CD4-positive, alpha-beta memory T cell (primary cell): ENCODE measurements at regions not wholly inside any gene's neighbourhood (a gene's known extent, or its start where the extent isn't known, plus 50 kb on each side); places are given as distances from the start of the nearest gene placed in this dataset.
"Not testable (repeated sequence)": the region's sequence is repeated elsewhere in the genome, so short reads cannot be mapped to it uniquely, and the experiment has no call there.

Experiments used
- CTCF ChIA-PET: fragments of 350-600 bp; sonication (Branson Sonifier 250); formaldehyde crosslinking; loops from one replicate; lab custom pipeline; 2021; ENCODE audit warnings: inconsistent platforms; ENCODE audit not compliant: partially characterized antibody; lab: Charles Lee
- POLR2A ChIA-PET: fragments of 350-600 bp; sonication (Branson Sonifier 250); formaldehyde crosslinking; loops from one replicate; lab custom pipeline; 2021; ENCODE audit not compliant: partially characterized antibody; lab: Charles Lee
- DNase-seq, 5 donors: peaks; one replicate each; pipeline versions ENCODE4 v3.0.0 to v3.0.0-alpha.2; 2020 to 2022; ENCODE audit warnings: mixed read lengths in 1 of 5
- H3K27ac ChIP-seq: one replicate; pipeline ENCODE4 v1.7.0; 2013; ENCODE audit warnings: low read depth, low read length
- H3K27me3 ChIP-seq: 2 replicates; pipeline ENCODE4 v1.7.0; 2013; ENCODE audit warnings: mild to moderate bottlenecking, low read length, moderate library complexity; ENCODE audit not compliant: insufficient read depth
- H3K36me3 ChIP-seq: 2 replicates; pipeline ENCODE4 v1.7.0; 2013; ENCODE audit warnings: mild to moderate bottlenecking, low read length, moderate library complexity; ENCODE audit not compliant: insufficient read depth
- H3K4me1 ChIP-seq: 2 replicates; pipeline ENCODE4 v1.7.0; 2013; ENCODE audit warnings: mild to moderate bottlenecking, low read length, moderate library complexity; ENCODE audit not compliant: insufficient read depth
- H3K4me3 ChIP-seq, 2 donors: one replicate each; pipeline ENCODE4 v1.7.0; 2013; ENCODE audit warnings: low read length in 2 of 2, mild to moderate bottlenecking in 1 of 2
- H3K9me3 ChIP-seq, 2 donors: one replicate each; pipeline ENCODE4 v1.7.0; 2013; ENCODE audit warnings: low read length in 2 of 2, control low read depth in 1 of 2; ENCODE audit not compliant: control insufficient read depth in 1 of 2
- H3K27ac Mint-ChIP-seq, 7 donors: one replicate each; pipeline ENCODE4 v1.8.0; 2020 to 2021; ENCODE audit warnings: mixed read lengths in 7 of 7, mild to moderate bottlenecking in 6 of 7, inconsistent platforms in 3 of 7, moderate library complexity in 3 of 7
- H3K27me3 Mint-ChIP-seq, 2 donors: one replicate each; pipeline ENCODE4 v1.8.0; 2020 to 2021; ENCODE audit warnings: mixed read lengths in 2 of 2
- H3K36me3 Mint-ChIP-seq, 2 donors: one replicate each; pipeline ENCODE4 v1.8.0; 2020 to 2021; ENCODE audit warnings: mixed read lengths in 2 of 2, inconsistent platforms in 1 of 2, mild to moderate bottlenecking in 1 of 2
- H3K4me1 Mint-ChIP-seq, 4 donors: one replicate each; pipeline ENCODE4 v1.8.0; 2020 to 2021; ENCODE audit warnings: mixed read lengths in 4 of 4, mild to moderate bottlenecking in 1 of 4
- H3K4me3 Mint-ChIP-seq, 8 donors: one replicate each; pipeline ENCODE4 v1.8.0; 2020 to 2021; ENCODE audit warnings: mixed read lengths in 8 of 8, mild to moderate bottlenecking in 7 of 8, moderate library complexity in 6 of 8, inconsistent platforms in 3 of 8
- H3K9me3 Mint-ChIP-seq, 8 donors: one replicate each; pipeline ENCODE4 v1.8.0; 2020 to 2021; ENCODE audit warnings: mixed read lengths in 8 of 8, mild to moderate bottlenecking in 5 of 8, inconsistent platforms in 3 of 8, moderate library complexity in 1 of 8
- intact Hi-C: fragments of 100-400 bp; cut with micrococcal nuclease; formaldehyde crosslinking; loops from one replicate; pipeline ENCODE4 v1.15.1; 2023

GRCh38 chr3:107227091-107227490 is 150.1 kb upstream of the CCDC54 start:
- no peak overlapping the region for H3K27ac ChIP-seq
- no peak overlapping the region for H3K27ac Mint-ChIP-seq
- H3K9me3 Mint-ChIP-seq: peaks cover 0 to 2% (median 0%) of the 10 kb centered on the region in 8 donors
- H3K27me3 Mint-ChIP-seq: peaks cover 6 to 11% of the 10 kb centered on the region in 2 donors
- H3K4me3 Mint-ChIP-seq: no peak overlapping the region
- H3K9me3 ChIP-seq: no peaks in the 10 kb centered on the region
- H3K4me1 ChIP-seq: no peaks in the 10 kb centered on the region
- no peaks in the 10 kb centered on the region for H3K36me3 Mint-ChIP-seq
- H3K36me3 ChIP-seq: no peaks in the 10 kb centered on the region
- no peaks in the 10 kb centered on the region for H3K27me3 ChIP-seq
- no peak for DNase-seq
- POLR2A ChIA-PET: no interaction called here
- CTCF ChIA-PET: no interaction called here
- H3K4me1 Mint-ChIP-seq: no peaks in the 10 kb centered on the region
- H3K4me3 ChIP-seq: no peak overlapping the region
- intact Hi-C loops: no loop called here

GRCh38 chr3:107233877-107234276 is 143.4 kb upstream of the CCDC54 start:
- CTCF ChIA-PET: interaction anchor here (1.1 to 1.7 kb wide), 6 partner anchors 9 to 692 kb away, joined by 3 to 5 read pairs (median 4); no protein-coding TSS in a partner anchor
- H3K27ac ChIP-seq, POLR2A ChIA-PET, H3K36me3 Mint-ChIP-seq, H3K4me3 ChIP-seq, H3K36me3 ChIP-seq, H3K4me3 Mint-ChIP-seq, H3K4me1 Mint-ChIP-seq, H3K27me3 ChIP-seq, H3K4me1 ChIP-seq, H3K9me3 Mint-ChIP-seq, H3K27ac Mint-ChIP-seq, H3K9me3 ChIP-seq, DNase-seq, H3K27me3 Mint-ChIP-seq: not testable (repeated sequence)
- intact Hi-C loops: loop anchor here (10.0 kb wide), 1 partner anchor 1171 kb away; no protein-coding TSS in a partner anchor

- no peaks in the 10 kb centered on the region for H3K27me3 ChIP-seq
- intact Hi-C loops: loop anchor here (5.0 to 10.0 kb wide), 2 partner anchors 442 to 1169 kb away; no protein-coding TSS in a partner anchor
- Mint-ChIP-seq H3K4me3 (peak overlapping the region; percentile 6 to 73 (median 49)), H3K4me1 (peaks cover 7 to 10% (median 9%) of the 10 kb centered on the region in 4 donors), H3K27me3 (peaks cover 4 to 7% of the 10 kb centered on the region in 2 donors), H3K9me3 (no peaks in the 10 kb centered on the region), H3K27ac (no peak overlapping the region), H3K36me3 (no peaks in the 10 kb centered on the region)
- H3K9me3 ChIP-seq: no peaks in the 10 kb centered on the region
- no peak for DNase-seq
- ChIA-PET POLR2A (no interaction called here), CTCF (interaction anchor here (0.7 to 5.7 kb wide), 32 partner anchors 9 to 1317 kb away, joined by 3 to 49 read pairs (median 4); no protein-coding TSS in a partner anchor)
- peak overlapping the region in 1 of 2 donors; percentile 32 for H3K4me3 ChIP-seq
- H3K27ac ChIP-seq: no peak overlapping the region
- peaks cover 4% of the 10 kb centered on the region for H3K4me1 ChIP-seq
- no peaks in the 10 kb centered on the region for H3K36me3 ChIP-seq
Observed at GRCh38 chr3:107235193-107235927, 141.9 kb upstream of the CCDC54 start.

- no peaks in the 10 kb centered on the region for H3K9me3 Mint-ChIP-seq
- H3K27ac ChIP-seq: no peak overlapping the region
- no peaks in the 10 kb centered on the region for H3K36me3 Mint-ChIP-seq
- H3K27me3 ChIP-seq: no peaks in the 10 kb centered on the region
- H3K27me3 Mint-ChIP-seq: peaks cover 4 to 5% of the 10 kb centered on the region in 2 donors
- H3K27ac Mint-ChIP-seq: no peak overlapping the region
- H3K36me3 ChIP-seq: no peaks in the 10 kb centered on the region
- H3K4me1 ChIP-seq: peaks cover 7% of the 10 kb centered on the region
- intact Hi-C loops: loop anchor here (1.0 to 10.0 kb wide), 8 partner anchors 185 to 1316 kb away; no protein-coding TSS in a partner anchor
- peak; percentile 65 to 74 (median 68) for DNase-seq
- H3K4me1 Mint-ChIP-seq: peaks cover 9 to 13% (median 11%) of the 10 kb centered on the region in 4 donors
- CTCF ChIA-PET: interaction anchor here (0.7 to 5.7 kb wide), 37 partner anchors 8 to 1317 kb away, joined by 3 to 49 read pairs (median 4); no protein-coding TSS in a partner anchor
- H3K4me3 ChIP-seq: peak overlapping the region in 1 of 2 donors; percentile 32
- POLR2A ChIA-PET: interaction anchor here (0.7 kb wide), 1 partner anchor 692 kb away, joined by 4 read pairs; no protein-coding TSS in a partner anchor
- H3K9me3 ChIP-seq: no peaks in the 10 kb centered on the region
- peak overlapping the region; percentile 6 to 73 (median 49) for H3K4me3 Mint-ChIP-seq
Observed at GRCh38 chr3:107235928-107236315, 141.3 kb upstream of the CCDC54 start.

GRCh38 chr3:107236655-107237337 is 140.4 kb upstream of the CCDC54 start:
- H3K9me3 Mint-ChIP-seq: no peaks in the 10 kb centered on the region
- ChIA-PET CTCF (interaction anchor here (0.8 to 5.7 kb wide), 27 partner anchors 9 to 1316 kb away, joined by 3 to 49 read pairs (median 5); no protein-coding TSS in a partner anchor), POLR2A (interaction anchor here (0.7 kb wide), 1 partner anchor 691 kb away, joined by 4 read pairs; no protein-coding TSS in a partner anchor)
- no peaks in the 10 kb centered on the region for H3K9me3 ChIP-seq
- peaks cover 13% of the 10 kb centered on the region for H3K4me1 ChIP-seq
- H3K4me1 Mint-ChIP-seq: peaks cover 11 to 19% (median 16%) of the 10 kb centered on the region in 4 donors
- no peak overlapping the region for H3K27ac ChIP-seq
- no peak overlapping the region for H3K4me3 Mint-ChIP-seq
- H3K36me3 Mint-ChIP-seq: no peaks in the 10 kb centered on the region
- H3K4me3 ChIP-seq: no peak overlapping the region
- no peaks in the 10 kb centered on the region for H3K36me3 ChIP-seq
- intact Hi-C loops: loop anchor here (1.0 to 10.0 kb wide), 8 partner anchors 185 to 1316 kb away; no protein-coding TSS in a partner anchor
- H3K27ac Mint-ChIP-seq: no peak overlapping the region
- no peaks in the 10 kb centered on the region for H3K27me3 ChIP-seq
- H3K27me3 Mint-ChIP-seq: peaks cover 5 to 6% of the 10 kb centered on the region in 2 donors
- DNase-seq: no peak

- H3K27ac Mint-ChIP-seq: no peak overlapping the region
- peaks cover 2 to 6% of the 10 kb centered on the region in 2 donors for H3K27me3 Mint-ChIP-seq
- no peak overlapping the region for H3K4me3 Mint-ChIP-seq
Observed at GRCh38 chr3:107238787-107239186, 138.5 kb upstream of the CCDC54 start.

More at GRCh38 chr3:107238787-107239186, 138.5 kb upstream of the CCDC54 start:
- no peaks in the 10 kb centered on the region for H3K9me3 ChIP-seq
- H3K4me1 ChIP-seq: peaks cover 13% of the 10 kb centered on the region
- Mint-ChIP-seq H3K4me1 (peaks cover 11 to 19% (median 16%) of the 10 kb centered on the region in 4 donors), H3K36me3 (no peaks in the 10 kb centered on the region), H3K9me3 (no peaks in the 10 kb centered on the region)
- no peak overlapping the region for H3K4me3 ChIP-seq
- H3K36me3 ChIP-seq: no peaks in the 10 kb centered on the region
- CTCF ChIA-PET: interaction anchor here (1.1 to 5.7 kb wide), 3 partner anchors 183 to 689 kb away, joined by 3 to 49 read pairs (median 3); no protein-coding TSS in a partner anchor
- intact Hi-C loops: loop anchor here (5.0 to 10.0 kb wide), 2 partner anchors 439 to 1166 kb away; no protein-coding TSS in a partner anchor
- H3K27ac ChIP-seq: no peak overlapping the region
- DNase-seq: no peak
- POLR2A ChIA-PET: interaction anchor here (0.6 kb wide), 1 partner anchor 20 kb away, joined by 4 read pairs; no protein-coding TSS in a partner anchor
- no peaks in the 10 kb centered on the region for H3K27me3 ChIP-seq
